IPS DF 6.9 (cell line): ENCODE measurements at regions not wholly inside any gene's neighbourhood (a gene's known extent, or its start where the extent isn't known, plus 50 kb on each side); places are given as distances from the start of the nearest gene placed in this dataset.
"Not testable (repeated sequence)": the region's sequence is repeated elsewhere in the genome, so short reads cannot be mapped to it uniquely, and the experiment has no call there.

Source experiments
- DNase-seq: peaks from one replicate; pipeline ENCODE4 v3.0.0-alpha.2; 2013; ENCODE audit warnings: low read depth, low spot score
- H3K27ac ChIP-seq: one replicate; pipeline ENCODE4 v1.5.1; 2013; ENCODE audit warnings: low read length, control low read depth
- H3K27me3 ChIP-seq: 2 replicates; pipeline ENCODE4 v1.6.1; 2013; ENCODE audit warnings: mild to moderate bottlenecking, low read length; ENCODE audit not compliant: control insufficient read depth, insufficient read depth
- H3K36me3 ChIP-seq: 2 replicates; pipeline ENCODE4 v1.6.1; 2013; ENCODE audit warnings: low read length; ENCODE audit not compliant: control insufficient read depth, insufficient read depth
- H3K4me1 ChIP-seq: 2 replicates; pipeline ENCODE4 v1.6.1; 2013; ENCODE audit warnings: low read length; ENCODE audit not compliant: control insufficient read depth, insufficient read depth
- H3K4me3 ChIP-seq: 2 replicates; pipeline ENCODE4 v1.5.1; 2013; ENCODE audit warnings: mild to moderate bottlenecking, low read length
- H3K9me3 ChIP-seq: 2 replicates; pipeline ENCODE4 v1.6.1; 2013; ENCODE audit warnings: low read length, inconsistent platforms; ENCODE audit not compliant: control insufficient read depth, insufficient read depth
- whole genome bisulfite sequencing: extraction: QIAGEN DNeasy Blood & Tissue Kit; methylation state at CpG from one replicate; pipeline ENCODE4 v1.1.7; 2013; ENCODE audit warnings: mixed read lengths, missing lambda C conversion rate; ENCODE audit not compliant: insufficient read length, insufficient coverage; 5-methylcytosine and 5-hydroxymethylcytosine counted together

- WGBS: no CpG with 5 or more reads among the region's 2 CpGs
- DNase-seq: no peak
- Histone ChIP-seq H3K36me3 (no peaks in the 10 kb centered on the region), H3K27ac (no peak overlapping the region), H3K27me3 (no peaks in the 10 kb centered on the region), H3K9me3 (no peaks in the 10 kb centered on the region), H3K4me1 (no peaks in the 10 kb centered on the region), H3K4me3 (no peak overlapping the region)
Observed at GRCh38 chr14:87271331-87271730, 721.7 kb downstream of the GALC start.

- Histone ChIP-seq H3K27ac (no peak overlapping the region), H3K27me3 (no peaks in the 10 kb centered on the region), H3K4me1 (no peaks in the 10 kb centered on the region), H3K4me3 (no peak overlapping the region), H3K36me3 (no peaks in the 10 kb centered on the region), H3K9me3 (no peaks in the 10 kb centered on the region)
- DNase-seq: no peak
- WGBS: no CpG with 5 or more reads among the region's 2 CpGs
Observed at GRCh38 chr14:87268997-87269396, 724.0 kb downstream of the GALC start.

GRCh38 chr14:87264796-87265195, 728.2 kb downstream of the GALC start:
- no CpG with 5 or more reads among the region's 3 CpGs for WGBS
- Histone ChIP-seq H3K4me1 (no peaks in the 10 kb centered on the region), H3K27me3 (no peaks in the 10 kb centered on the region), H3K27ac (no peak overlapping the region), H3K36me3 (no peaks in the 10 kb centered on the region), H3K4me3 (no peak overlapping the region), H3K9me3 (no peaks in the 10 kb centered on the region)
- DNase-seq: no peak

- H3K4me1 ChIP-seq: no peaks in the 10 kb centered on the region
- DNase-seq: no peak
- no peak overlapping the region for H3K27ac ChIP-seq
- 100% methylated on average over 1 of the region's 2 CpGs for WGBS
- H3K27me3 ChIP-seq: no peaks in the 10 kb centered on the region
- no peaks in the 10 kb centered on the region for H3K9me3 ChIP-seq
- no peak overlapping the region for H3K4me3 ChIP-seq
- no peaks in the 10 kb centered on the region for H3K36me3 ChIP-seq
Observed at GRCh38 chr14:87264272-87264785, 728.7 kb downstream of the GALC start.

- WGBS: no CpG with 5 or more reads among the region's 2 CpGs
- Histone ChIP-seq H3K4me1 (no peaks in the 10 kb centered on the region), H3K36me3 (no peaks in the 10 kb centered on the region), H3K9me3 (no peaks in the 10 kb centered on the region), H3K27ac (no peak overlapping the region), H3K4me3 (no peak overlapping the region), H3K27me3 (no peaks in the 10 kb centered on the region)
- DNase-seq: no peak
Observed at GRCh38 chr14:87261621-87262020, 731.4 kb downstream of the GALC start.

GRCh38 chr14:87260460-87260859, 732.5 kb downstream of the GALC start:
- Histone ChIP-seq H3K4me1 (no peaks in the 10 kb centered on the region), H3K27ac (no peak overlapping the region), H3K4me3 (no peak overlapping the region), H3K36me3 (no peaks in the 10 kb centered on the region), H3K27me3 (no peaks in the 10 kb centered on the region), H3K9me3 (no peaks in the 10 kb centered on the region)
- no peak for DNase-seq
- WGBS: no CpG with 5 or more reads among the region's 3 CpGs

GRCh38 chr14:87257421-87257820, 735.6 kb downstream of the GALC start:
- Histone ChIP-seq H3K27me3 (no peaks in the 10 kb centered on the region), H3K36me3 (no peaks in the 10 kb centered on the region), H3K4me1 (no peaks in the 10 kb centered on the region), H3K4me3 (no peak overlapping the region), H3K27ac (no peak overlapping the region), H3K9me3 (no peaks in the 10 kb centered on the region)
- no peak for DNase-seq
- no CpG with 5 or more reads among the region's 1 CpG for WGBS

GRCh38 chr14:87255058-87255457, 737.9 kb downstream of the GALC start:
- Histone ChIP-seq H3K4me1 (no peaks in the 10 kb centered on the region), H3K9me3 (no peaks in the 10 kb centered on the region), H3K4me3 (no peak overlapping the region), H3K27ac (no peak overlapping the region), H3K36me3 (no peaks in the 10 kb centered on the region), H3K27me3 (no peaks in the 10 kb centered on the region)
- no CpG with 5 or more reads among the region's 2 CpGs for WGBS
- DNase-seq: no peak

- no peak overlapping the region for H3K27ac ChIP-seq
- H3K27me3 ChIP-seq: no peaks in the 10 kb centered on the region
- H3K4me1 ChIP-seq: no peaks in the 10 kb centered on the region
- no peak overlapping the region for H3K4me3 ChIP-seq
- WGBS: no CpG with 5 or more reads among the region's 4 CpGs
- no peaks in the 10 kb centered on the region for H3K9me3 ChIP-seq
- no peaks in the 10 kb centered on the region for H3K36me3 ChIP-seq
- no peak for DNase-seq
Observed at GRCh38 chr14:87254331-87254874, 738.6 kb downstream of the GALC start.

- H3K4me3 ChIP-seq, H3K27me3 ChIP-seq, H3K27ac ChIP-seq, H3K9me3 ChIP-seq, DNase-seq, H3K36me3 ChIP-seq, H3K4me1 ChIP-seq: not testable (repeated sequence)
- WGBS: no CpG with 5 or more reads among the region's 3 CpGs
Observed at GRCh38 chr14:87253791-87254190, 739.2 kb downstream of the GALC start.

- no CpG with 5 or more reads among the region's 5 CpGs for WGBS
- no peaks in the 10 kb centered on the region for H3K9me3 ChIP-seq
- H3K4me1 ChIP-seq: no peaks in the 10 kb centered on the region
- no peak overlapping the region for H3K4me3 ChIP-seq
- DNase-seq: no peak
- no peak overlapping the region for H3K27ac ChIP-seq
- no peaks in the 10 kb centered on the region for H3K27me3 ChIP-seq
- no peaks in the 10 kb centered on the region for H3K36me3 ChIP-seq
Observed at GRCh38 chr14:87252103-87252502, 740.9 kb downstream of the GALC start.
